ENCODE measurements at regions not wholly inside any gene's neighbourhood (a gene's known extent, or its start where the extent isn't known, plus 50 kb on each side); places are given as distances from the start of the nearest gene placed in this dataset.

GRCh38 chr12:127685491-127685890 lies 581.5 kb upstream of the TMEM132C start:
- TF ChIP-seq CTCF (conservative IDR thresholded peaks at IDR 0.05) (no peak), ZFX (IDR thresholded peaks at IDR 0.05) (no peak)
